DND-41 (cell line): ENCODE measurements at regions not wholly inside any gene's neighbourhood (a gene's known extent, or its start where the extent isn't known, plus 50 kb on each side); places are given as distances from the start of the nearest gene placed in this dataset.

Experiments used
- ATAC-seq: fragments of 200-7000 bp; cut with Tn5 transposase; 3 replicates; pipeline ENCODE4 v1.9.1; 2021; ENCODE audit warnings: low read depth; ENCODE audit not compliant: insufficient read depth
- DNase-seq: peaks from one replicate; pipeline ENCODE4 v3.0.0-alpha.2; 2020
- H2AFZ ChIP-seq: 2 replicates; pipeline ENCODE4 v1.6.0; 2012; ENCODE audit warnings: low read depth, low read length
- H3K27ac ChIP-seq: 2 replicates; pipeline ENCODE4 v1.5.1; 2012; ENCODE audit warnings: low read length, inconsistent platforms
- H3K27me3 ChIP-seq: fragments of 200-600 bp; sonication (generic); 2 replicates; pipeline ENCODE4 v1.6.0; 2012; ENCODE audit warnings: low read length, mild to moderate bottlenecking, inconsistent platforms; ENCODE audit not compliant: insufficient read depth, poor library complexity
- H3K36me3 ChIP-seq: 2 replicates; pipeline ENCODE4 v1.5.1; 2012; ENCODE audit warnings: low read length, inconsistent platforms; ENCODE audit not compliant: insufficient read depth
- H3K4me1 ChIP-seq: 2 replicates; pipeline ENCODE4 v1.5.1; 2012; ENCODE audit warnings: mild to moderate bottlenecking, low read length; ENCODE audit not compliant: insufficient read depth
- H3K4me2 ChIP-seq: 2 replicates; pipeline ENCODE4 v1.6.0; 2012; ENCODE audit warnings: mild to moderate bottlenecking, moderate library complexity, low read length, inconsistent platforms; ENCODE audit not compliant: insufficient read depth
- H3K4me3 ChIP-seq, 2 experiments: fragments of 200-600 bp in 1 of 2; shearing (Covaris generic) in 1 of 2; 2 replicates each; pipeline ENCODE4 v1.5.1; 2012 to 2016; ENCODE audit warnings: inconsistent platforms in 2 of 2, low read length in 2 of 2, mild to moderate bottlenecking in 2 of 2, low read depth in 1 of 2, moderate library complexity in 1 of 2
- H3K79me2 ChIP-seq: 2 replicates; pipeline ENCODE4 v1.6.0; 2012; ENCODE audit warnings: low read length, inconsistent platforms; ENCODE audit not compliant: insufficient read depth
- H3K9ac ChIP-seq: 2 replicates; pipeline ENCODE4 v1.6.0; 2012; ENCODE audit warnings: low read depth, mild to moderate bottlenecking, inconsistent platforms, low read length, moderate library complexity
- H3K9me3 ChIP-seq: 2 replicates; pipeline ENCODE4 v1.5.1; 2012; ENCODE audit warnings: low read length, moderate library complexity, mild to moderate bottlenecking, inconsistent platforms; ENCODE audit not compliant: insufficient read depth, severe bottlenecking
- H4K20me1 ChIP-seq: 2 replicates; pipeline ENCODE4 v1.6.0; 2012; ENCODE audit warnings: low read length; ENCODE audit not compliant: insufficient read depth
- CTCF ChIP-seq: IDR thresholded peaks from 2 replicates; pipeline ENCODE4 v1.5.1; 2012; ENCODE audit warnings: borderline replicate concordance, low read length, moderate library complexity, mild to moderate bottlenecking; ENCODE audit not compliant: poor library complexity, severe bottlenecking; ENCODE audit errors: extremely low read depth
- EZH2 ChIP-seq: IDR thresholded peaks from 3 replicates; pipeline ENCODE4 v1.6.1; 2012; ENCODE audit warnings: borderline replicate concordance, low read depth, mild to moderate bottlenecking, moderate library complexity, low read length, inconsistent platforms; ENCODE audit not compliant: severe bottlenecking

DNA sequence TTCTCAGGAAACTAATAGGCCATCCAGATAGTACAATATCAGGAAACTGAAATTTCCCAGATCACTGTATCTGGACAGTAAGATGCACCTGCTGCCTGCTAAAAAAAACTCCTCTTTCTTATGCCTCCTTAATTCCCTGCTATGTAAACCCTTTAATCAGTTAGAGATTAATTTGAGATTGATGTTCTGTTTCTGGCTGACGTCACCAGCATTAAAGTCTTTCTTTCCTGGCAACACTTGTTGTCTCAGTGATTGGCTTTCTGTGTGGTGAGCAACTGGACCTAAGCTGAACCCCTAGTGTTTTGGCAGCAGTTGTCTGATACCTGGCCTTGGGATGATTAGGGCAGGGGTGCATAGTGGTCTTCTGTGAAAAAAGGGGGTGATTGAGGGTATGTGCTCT, 175.8 kb downstream of the TENT4A start:
- H4K20me1 ChIP-seq, result no peaks in the 10 kb centered on the region
- H3K4me1 ChIP-seq, result no peaks in the 10 kb centered on the region
- H3K36me3 ChIP-seq, result no peaks in the 10 kb centered on the region
- ATAC-seq (no peak), DNase-seq (no peak)
- no peak overlapping the region for H3K9ac ChIP-seq
- no peak overlapping the region for H3K4me3 ChIP-seq
- H3K9me3 ChIP-seq, result peaks cover 11% of the 10 kb centered on the region
- no peaks in the 10 kb centered on the region for H3K27me3 ChIP-seq
- H2AFZ ChIP-seq, result no peak overlapping the region
- H3K79me2 ChIP-seq, result no peaks in the 10 kb centered on the region
- TF ChIP-seq EZH2, result no peak
- no peak for TF ChIP-seq CTCF
- no peak overlapping the region for H3K27ac ChIP-seq
- H3K4me2 ChIP-seq, result no peak overlapping the region

- Histone ChIP-seq H3K9me3 (no peaks in the 10 kb centered on the region), H3K27me3 (no peaks in the 10 kb centered on the region), H3K27ac (no peak overlapping the region), H3K79me2 (no peaks in the 10 kb centered on the region), H3K4me1 (no peaks in the 10 kb centered on the region), H3K4me2 (no peak overlapping the region), H3K36me3 (no peaks in the 10 kb centered on the region), H3K9ac (no peak overlapping the region), H2AFZ (no peak overlapping the region), H3K4me3 (no peak overlapping the region), H4K20me1 (no peaks in the 10 kb centered on the region)
- no peak for ATAC-seq
- no peak for DNase-seq
- no peak for TF ChIP-seq EZH2
- TF ChIP-seq CTCF, result no peak
These were observed 186.0 kb downstream of the TENT4A start for GRCh38 chr5:6899221-6899620.

- H4K20me1 ChIP-seq, result no peaks in the 10 kb centered on the region
- H2AFZ ChIP-seq, result no peak overlapping the region
- no peak for ATAC-seq
- no peak overlapping the region for H3K4me3 ChIP-seq
- TF ChIP-seq CTCF, result no peak
- no peak for TF ChIP-seq EZH2
- H3K4me1 ChIP-seq, result no peaks in the 10 kb centered on the region
- H3K79me2 ChIP-seq, result no peaks in the 10 kb centered on the region
- H3K27me3 ChIP-seq, result no peaks in the 10 kb centered on the region
- no peaks in the 10 kb centered on the region for H3K36me3 ChIP-seq
- no peak for DNase-seq
- no peak overlapping the region for H3K9ac ChIP-seq
- no peaks in the 10 kb centered on the region for H3K9me3 ChIP-seq
- H3K27ac ChIP-seq, result no peak overlapping the region
- no peak overlapping the region for H3K4me2 ChIP-seq
These were observed 187.3 kb downstream of the TENT4A start for GRCh38 chr5:6900247-6901227.
